Activated T-cell treated with anti-CD3 and anti-CD28 coated beads for 4 hours (primary cell): ENCODE measurements at regions not wholly inside any gene's neighbourhood (a gene's known extent, or its start where the extent isn't known, plus 50 kb on each side); places are given as distances from the start of the nearest gene placed in this dataset.

Source experiments
- DNase-seq: peaks from one replicate; pipeline ENCODE4 v3.0.0-alpha.2; 2020

DNA sequence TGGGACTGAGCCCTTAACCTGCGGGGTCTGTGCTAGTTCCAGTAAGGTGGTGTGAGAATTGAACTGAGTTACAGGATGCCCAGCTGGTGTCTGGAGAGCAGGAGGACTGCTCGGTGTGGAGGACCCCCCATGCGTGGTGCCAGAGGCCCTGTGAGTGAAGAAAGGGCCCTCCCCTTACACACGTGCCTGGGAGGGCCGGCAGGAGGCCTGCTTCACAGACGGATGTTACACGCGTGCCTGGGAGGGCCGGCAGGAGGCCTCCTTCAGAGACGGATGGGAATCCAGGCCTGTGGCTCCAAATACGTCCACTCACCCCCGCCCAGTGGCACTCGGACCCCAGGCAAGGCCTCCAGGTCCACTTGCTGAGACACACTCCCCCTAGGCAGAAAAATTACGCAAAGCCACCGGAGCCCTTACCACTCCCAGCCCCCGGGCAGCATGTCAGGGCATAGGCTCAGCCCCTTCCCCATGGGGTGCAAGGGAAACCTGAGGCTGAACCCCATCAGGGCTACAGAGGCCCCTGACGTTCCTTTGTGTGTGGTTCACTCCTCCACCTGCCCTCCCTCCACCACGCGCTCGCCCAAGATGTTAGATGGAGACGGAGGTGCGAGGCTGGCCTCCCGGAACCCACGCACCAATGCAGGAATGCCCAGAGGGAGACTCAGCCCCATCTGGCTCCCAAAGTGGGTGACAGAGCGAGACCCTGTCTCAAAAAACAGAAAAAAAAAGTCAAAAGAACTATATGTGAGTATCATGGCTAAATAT lies 227.8 kb downstream of the BRD1 start:
- no peak for DNase-seq

DNA sequence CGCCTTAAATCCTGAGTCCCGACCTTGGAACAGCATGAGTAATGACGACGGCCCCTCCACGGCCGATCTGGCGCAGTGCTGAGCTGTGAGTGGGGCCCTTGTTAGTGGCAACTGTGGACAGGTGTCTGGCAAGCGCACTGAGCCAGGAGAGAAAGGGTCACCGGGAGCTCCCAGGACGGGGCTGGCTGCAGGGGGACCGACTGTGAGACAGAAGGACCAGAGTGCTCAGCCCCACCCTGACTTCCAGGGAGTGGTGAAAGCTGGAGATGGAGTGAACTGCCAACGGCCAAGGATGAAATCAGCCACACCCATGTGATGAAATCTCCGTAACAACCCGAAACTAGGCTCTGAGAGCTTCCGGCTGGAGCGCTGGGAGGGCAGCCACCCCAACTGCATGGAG lies 228.6 kb downstream of the BRD1 start:
- DNase-seq, result no peak

DNA sequence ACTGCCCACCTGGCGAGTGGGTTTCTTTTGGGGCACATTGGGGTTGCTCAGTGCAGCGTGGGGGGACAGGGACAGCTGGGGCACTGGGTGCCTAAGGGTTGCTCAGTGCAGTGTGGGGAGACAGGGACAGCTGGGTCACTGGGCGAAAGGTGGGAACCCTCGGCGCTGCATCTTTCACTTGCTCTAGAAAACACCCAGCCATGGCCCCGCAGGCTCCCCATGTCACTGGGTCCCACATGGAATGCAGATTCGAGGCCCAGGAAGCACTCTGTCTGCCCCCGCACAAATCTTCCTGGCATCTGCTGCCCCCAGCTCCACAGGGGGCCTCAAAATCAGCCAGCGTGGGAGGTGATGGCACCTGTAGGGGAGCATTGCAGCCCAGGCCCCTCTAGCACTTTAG lies 229.3 kb downstream of the BRD1 start:
- DNase-seq, result no peak

DNA sequence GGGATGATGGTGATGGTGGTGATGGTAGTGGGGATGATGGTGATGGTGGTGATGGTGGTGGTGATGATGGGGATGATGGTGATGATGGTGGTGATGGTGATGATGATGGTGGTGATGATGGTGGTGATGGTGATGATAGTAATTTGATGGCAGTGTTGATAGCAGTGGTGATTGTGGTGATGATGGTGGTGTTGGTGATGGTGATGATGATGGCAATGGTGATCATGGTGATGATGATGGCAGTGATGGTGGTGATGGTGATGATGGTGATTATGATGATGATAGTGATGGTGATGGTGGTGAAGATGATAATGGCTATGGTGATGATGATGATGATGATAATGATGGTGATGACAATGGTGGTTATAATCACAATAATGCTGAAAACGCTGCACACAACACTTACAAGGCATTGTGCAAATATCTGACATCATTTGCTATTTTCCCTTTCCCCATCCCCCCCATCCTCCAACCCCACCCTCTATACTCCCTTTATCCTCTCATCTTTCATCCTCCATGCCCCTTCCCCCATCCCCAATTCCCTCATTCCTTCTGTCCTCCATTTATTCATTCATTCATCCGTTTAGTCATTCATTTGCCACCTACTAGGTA lies 230.1 kb downstream of the BRD1 start:
- DNase-seq, result no peak

DNA sequence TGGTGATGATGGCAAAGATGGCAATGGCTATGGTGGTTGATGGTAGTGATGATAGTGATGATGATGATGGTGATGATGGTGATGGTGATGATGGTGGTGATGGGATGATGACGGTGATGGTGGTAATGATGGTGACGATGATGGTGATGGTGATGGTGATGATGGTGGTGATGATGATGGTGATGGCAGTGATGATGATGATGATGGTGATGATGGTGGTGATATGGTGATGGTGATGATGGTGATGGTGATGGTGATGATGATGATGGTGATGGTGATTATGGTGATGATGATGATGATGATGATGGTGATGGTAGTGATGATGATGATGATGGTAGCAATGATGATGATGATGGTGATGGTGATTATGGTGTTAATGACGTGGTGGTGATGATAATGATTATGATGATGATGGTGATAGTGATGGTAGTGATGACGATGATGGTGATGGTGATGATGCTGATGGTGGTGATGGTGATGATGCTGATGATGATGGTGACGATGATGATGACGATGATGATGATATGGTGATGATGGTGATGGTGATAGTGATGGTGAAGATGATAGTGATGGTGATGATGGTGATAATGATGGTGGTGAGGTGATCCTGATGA lies 232.1 kb downstream of the BRD1 start:
- no peak for DNase-seq

DNA sequence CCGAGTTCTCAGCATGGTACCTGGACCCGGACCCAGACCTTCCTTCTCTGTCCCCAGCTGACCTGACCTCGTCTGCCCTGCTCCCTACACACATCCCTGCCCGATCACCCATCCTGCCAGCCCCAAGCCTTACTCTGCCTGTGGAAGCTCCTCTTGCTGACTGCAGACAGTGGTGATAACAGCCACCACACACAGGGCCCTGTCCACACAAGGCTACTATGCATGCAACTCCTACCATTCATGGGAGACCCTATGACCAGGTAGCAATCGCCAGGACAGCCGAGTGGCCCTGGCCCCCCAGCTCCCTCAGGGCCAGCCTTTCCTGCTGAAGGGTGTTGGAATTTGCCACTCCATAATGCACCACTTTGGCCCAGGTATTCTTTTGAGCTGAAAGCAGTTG lies 233.6 kb downstream of the BRD1 start:
- DNase-seq, result no peak

DNA sequence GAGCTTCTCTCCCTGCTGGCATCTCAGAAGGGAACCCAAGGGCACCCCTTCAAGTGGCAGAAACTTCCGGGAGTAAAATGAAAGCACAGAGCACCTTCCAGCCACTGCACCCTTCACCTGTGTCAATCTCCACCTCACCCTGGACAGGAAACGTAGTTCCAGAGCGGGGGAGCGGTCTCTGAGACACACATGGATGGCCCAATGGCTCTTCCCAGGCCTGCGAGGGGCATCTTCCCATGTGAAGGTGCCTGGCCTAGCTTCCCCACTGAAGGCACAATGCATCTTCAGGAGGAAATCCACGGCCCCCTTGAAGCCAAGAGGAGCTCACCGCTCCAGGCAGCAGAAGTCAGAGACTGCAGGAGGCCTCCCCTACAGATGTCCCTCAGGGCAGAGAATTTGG lies 234.2 kb downstream of the BRD1 start:
- no peak for DNase-seq

DNA sequence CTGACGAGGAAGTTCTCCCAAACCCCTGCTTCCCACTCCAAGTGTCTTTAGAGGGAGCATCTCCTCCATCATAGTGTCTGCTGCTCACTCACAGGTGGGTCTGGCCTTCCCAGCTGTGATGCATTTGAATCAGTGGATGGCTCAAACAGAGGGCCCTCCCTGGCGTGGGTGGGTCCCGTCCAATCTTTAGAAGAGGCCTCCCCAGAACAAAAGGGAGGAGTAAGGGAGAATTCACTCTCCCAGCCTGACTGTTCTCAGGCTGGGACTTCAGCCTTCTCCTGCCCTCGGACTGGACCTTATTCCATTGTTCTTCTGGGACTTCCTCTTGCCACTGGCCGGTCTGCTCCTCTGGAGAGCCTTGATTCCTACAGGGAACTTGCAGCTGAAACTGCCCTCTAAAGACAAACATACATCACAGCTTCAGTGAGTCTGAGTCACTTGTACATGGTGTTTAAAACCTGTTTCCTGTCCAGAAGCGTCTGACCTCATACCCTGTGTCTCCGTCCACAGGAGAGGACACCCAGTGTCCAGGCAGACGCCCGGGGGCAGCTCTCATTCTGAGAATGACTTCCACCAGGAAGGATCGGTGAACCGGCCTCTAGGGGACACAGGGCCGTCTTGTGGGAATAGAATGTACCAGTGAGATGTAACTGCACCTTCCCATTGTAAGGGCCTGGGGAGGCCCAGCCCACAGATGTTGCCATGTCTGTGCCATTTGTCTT lies 234.7 kb downstream of the BRD1 start:
- DNase-seq, result no peak

DNA sequence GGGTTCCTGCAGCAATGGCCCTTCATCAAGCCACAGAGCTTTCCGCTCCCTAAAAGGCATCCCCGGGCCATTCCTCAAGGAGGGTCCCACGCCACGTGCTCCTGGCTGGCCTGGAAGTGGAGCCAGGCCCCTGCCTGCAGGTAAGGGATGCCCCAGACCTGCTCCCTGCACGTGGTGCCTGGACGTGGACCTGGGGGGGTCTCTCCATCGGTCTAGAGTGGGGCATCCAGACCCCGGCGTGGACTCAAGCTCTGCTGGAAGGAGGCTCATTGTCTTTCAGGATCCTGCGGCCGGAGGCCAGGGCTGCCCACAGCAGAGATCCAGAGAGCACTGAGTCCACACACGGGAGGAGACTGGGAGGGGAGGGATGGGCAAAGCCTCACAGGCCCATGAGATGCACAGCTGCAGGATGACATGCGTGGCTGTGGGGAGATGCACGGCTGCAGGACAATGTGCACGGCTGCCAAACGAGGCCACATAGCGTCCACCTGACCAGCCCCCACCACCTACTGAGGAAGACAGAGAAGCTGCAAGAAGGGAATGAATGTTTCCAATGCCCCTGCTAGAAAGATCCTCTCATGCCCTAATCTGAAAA lies 236.7 kb downstream of the BRD1 start:
- no peak for DNase-seq

DNA sequence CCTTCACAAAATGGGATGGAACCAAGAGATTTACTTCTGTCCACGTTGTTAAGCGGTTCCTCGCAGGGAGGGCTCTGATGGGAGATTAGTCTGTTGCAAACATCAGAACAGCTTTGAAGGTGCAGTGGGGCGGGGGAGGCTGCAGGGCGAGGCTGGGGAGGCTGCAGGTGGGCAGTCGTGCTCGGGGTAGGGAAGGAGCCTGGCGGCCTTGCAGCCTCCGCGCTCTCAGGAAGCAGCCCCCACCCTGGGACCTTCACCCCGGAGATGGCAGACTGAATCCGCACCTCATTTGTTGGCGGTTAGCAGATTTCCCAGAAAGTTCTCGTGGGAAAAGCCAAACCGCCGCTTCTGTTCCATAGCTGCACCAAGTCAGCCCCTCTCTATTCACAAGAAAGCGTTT lies 237.3 kb downstream of the BRD1 start:
- no peak for DNase-seq

DNA sequence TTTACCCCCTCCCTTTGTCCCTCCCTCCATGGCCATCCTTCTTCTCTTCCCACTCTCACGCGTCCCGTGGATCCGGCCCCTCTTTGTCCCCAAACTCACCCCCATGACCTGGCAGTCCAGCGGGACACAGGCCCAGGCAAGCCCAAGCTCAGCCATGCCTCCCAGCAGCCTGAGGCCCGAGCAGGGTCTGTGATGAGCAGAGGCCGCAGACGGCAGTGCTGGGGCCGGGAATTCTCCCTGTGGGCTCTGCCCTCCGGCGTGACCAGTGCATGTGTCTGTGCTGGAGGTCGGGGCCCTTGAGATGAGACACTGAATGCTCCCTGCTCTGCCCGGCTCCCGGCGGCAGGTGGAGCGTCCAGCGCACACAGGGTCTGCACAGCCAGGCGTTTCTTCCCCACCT lies 237.9 kb downstream of the BRD1 start:
- no peak for DNase-seq

DNA sequence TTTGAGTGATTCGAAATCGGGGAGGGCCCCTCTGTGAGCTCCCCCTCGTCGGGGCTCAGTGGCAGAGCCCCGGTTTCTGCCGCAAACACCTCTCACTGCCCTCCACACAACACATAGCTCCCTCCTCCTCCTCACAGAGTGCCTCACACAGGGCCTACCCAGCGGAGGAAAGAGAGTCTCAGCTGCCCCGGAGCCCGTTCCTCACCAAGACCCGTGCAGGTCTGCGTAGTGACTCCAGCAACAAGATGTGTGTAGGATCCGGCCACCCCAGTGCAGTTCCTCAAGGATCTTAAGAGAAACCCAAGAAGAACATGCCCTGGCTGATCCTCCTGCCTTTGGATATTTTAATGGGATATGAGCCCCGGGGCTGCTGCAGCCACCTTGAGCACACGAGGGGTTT lies 238.4 kb downstream of the BRD1 start:
- DNase-seq, result no peak

DNA sequence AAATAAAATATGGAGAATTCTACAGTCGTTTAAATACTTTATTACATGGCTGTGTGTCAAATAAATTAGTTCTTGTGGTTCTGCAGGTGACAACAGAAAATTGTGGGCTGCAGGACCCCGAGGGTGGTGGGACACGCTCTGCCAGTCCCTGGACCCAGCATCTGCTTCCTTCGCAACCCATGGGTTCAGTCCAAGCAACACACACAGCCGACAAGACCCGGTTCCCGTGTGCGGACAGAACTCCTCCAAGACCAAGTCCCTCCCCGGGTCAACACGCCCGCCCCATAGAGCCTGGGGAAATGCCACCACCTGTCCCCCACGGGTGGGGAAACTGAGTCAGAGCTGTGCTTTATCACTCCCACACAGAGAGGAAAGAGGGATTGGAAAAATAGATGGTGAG lies 238.9 kb downstream of the BRD1 start:
- DNase-seq, result no peak

DNA sequence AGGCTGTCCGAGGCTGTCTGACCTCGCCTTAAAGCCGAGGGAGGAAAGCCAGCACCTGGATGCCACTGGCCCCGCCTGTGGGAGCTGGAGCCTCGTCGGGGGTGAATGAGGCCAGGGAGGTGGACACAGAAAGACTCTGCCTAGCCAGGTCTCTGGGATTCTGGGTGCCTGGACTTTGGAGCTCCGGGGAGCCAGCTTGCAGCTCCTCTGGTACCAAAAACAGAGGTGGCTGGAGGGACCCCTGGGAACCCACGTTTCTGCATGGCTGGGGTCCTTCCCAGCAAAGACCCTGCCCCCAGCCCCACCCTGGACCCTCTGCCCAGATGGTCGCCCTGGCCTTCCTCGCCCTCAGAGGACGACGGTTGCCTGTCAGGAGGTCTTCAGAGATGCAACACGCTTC lies 239.7 kb downstream of the BRD1 start:
- no peak for DNase-seq

DNA sequence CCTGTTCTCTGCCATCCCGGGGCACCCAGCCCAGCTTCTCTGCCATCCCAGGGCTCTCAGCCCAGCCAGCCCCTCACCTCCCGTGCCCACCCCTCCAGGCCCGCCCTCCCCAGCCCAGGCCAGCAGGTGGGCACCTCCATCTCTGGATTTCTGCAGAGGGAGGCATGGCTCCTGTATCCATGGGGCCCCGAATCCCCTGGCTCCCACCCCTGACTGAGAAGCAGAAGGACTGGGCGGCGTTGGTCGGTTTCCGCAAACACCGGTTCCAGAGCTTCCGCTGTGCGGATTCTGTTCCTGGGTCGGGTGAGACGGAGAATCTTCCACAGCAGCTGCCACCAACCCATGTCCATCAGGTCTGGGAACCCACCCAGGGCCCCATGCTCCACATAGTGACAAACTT lies 240.3 kb downstream of the BRD1 start:
- DNase-seq, result no peak

DNA sequence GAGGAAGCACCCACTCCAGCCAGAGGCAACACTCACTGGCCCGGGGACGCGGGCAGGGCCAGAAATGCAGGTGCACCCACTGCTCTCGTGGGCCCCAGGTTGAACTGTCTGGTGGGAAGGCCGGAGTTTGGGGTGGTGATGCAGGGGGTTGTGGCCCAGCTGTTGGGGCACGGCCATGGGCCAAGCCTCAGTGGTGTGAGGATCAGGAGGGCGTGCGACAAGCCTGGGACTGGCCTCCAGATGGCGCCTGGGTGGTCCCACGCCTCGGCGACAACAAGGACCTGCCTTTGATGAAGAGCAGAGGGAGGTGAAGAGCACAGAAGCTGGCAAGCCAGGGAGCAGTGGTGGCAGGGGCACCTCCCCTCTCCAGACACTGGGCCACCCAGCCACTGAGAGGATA lies 240.8 kb downstream of the BRD1 start:
- DNase-seq, result no peak

DNA sequence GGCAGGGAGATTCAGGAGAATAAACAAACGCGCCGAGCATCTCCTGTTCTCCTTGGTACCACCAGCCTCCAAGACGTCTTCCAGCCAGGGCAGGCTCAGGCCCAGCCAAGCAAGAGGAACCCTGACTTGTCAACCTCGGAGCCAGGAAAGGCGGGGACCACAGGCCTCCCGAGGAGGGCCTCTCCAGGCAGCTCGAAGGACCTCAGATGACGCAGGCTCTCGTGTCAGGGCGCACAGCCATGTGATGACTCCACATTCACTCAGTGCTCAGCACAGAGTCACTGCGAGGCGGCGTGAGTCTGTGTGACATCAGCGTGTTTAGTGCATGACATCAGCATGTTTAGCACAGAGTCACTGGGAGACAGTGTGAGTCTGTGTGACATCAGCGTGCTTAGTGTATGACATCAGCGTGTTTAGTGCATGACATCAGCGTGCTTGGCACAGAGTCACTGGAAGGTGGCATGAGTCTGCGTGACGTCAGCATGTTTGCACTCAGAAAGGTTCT lies 241.4 kb downstream of the BRD1 start:
- no peak for DNase-seq

DNA sequence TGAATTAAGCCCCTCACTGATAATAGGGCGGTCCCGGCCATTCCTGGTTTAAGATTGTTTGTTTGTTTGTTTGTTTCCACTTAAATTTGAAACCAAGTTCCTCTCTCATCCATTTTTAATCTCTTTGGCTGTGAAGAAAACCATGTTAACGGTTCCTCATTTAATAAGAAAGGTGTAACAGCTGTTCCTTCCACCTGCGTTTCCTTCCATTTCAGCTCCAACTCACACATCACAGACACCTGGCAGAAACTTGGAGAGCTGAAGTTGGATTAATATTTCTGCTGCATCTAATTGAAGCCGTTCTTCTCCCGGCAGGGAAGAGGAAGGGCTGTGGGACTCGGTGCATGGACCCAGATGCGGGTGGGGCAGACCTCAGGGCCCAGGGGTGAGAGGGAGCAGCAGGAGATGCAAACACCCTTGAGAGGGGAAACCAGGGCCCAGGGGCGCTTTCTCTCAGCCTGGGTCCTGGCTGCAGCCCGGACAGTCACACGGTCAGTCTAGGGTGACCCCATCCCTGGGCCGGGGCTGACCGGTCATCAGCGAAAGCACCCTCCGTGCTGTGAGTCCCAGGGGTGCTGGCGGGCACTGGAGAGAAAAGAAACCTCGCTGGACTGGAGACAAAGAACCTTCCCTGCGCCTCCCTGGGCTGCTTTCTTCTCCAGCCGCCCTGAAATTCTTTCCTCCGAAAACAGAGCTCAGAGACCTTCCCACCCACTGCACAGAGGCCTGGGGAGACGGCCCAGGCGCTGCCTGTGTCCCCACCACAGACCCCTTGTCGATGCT lies 242.0 kb downstream of the BRD1 start:
- no peak for DNase-seq

DNA sequence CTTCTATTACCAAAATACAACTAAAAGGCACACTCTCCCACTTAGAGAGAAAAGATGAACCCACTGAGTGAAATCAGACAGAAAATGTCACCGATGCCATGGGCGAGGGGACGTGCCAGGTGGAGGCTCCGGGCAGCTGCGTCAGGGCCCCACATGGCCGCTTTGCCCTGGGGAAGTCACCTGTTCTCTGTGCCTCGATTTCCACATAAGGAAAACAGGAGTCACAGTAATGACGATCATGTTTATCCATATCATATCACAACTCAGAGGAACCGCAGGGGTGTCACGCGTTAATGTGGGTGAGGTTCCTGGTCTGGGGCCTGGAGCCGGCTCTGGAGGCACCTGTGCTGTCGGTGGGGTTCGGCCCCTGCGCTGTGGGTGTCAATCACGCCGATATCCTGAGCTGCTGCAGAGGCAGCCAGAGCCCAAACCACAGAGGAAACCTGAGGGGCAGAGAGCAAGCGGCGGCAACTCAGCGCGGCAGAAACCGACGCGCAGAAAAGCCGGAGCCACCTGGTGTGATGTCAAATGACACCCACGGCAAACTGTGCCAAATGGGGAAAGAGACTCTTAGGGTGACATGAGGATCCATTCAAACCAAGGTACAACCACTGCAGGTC lies 243.7 kb downstream of the BRD1 start:
- DNase-seq, result no peak

DNA sequence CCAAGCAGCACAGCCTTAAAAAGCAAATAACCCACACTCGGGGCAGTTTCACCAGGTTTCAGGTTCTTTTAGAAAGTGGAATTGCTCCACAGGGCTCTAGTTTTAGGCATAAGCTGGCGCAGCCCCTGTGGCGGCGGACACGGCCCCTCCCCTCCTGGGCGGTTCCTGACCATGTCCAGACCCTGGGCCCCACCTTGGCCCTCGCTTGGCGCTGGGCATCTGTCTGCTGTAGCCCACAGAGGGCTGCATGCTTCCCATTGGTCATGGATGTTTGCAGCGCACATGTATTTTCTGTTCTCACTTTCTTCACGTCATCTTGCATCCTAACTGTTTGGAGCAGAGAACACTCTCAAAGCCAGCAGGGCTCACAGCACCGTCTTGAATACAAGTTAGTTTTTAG lies 244.3 kb downstream of the BRD1 start:
- DNase-seq, result no peak

DNA sequence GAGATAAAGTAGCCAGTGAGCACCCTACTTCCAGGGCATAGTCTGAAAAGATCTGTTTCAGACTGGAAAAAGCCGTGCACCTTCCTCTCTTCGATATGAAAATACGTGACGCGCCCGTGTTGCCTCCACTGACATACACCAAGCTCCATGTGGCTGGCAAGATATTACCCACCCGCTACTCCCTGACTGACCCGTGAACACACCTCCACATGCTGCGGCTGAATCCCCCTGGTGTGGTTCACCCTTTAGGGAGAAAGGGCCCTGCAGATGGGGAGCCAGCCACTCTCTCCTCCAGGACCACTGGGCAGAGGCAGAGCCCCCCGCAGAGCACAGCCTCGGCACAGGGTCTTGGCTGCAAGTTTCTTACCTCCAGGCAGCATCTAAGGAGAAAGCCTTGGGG lies 245.0 kb downstream of the BRD1 start:
- no peak for DNase-seq

DNA sequence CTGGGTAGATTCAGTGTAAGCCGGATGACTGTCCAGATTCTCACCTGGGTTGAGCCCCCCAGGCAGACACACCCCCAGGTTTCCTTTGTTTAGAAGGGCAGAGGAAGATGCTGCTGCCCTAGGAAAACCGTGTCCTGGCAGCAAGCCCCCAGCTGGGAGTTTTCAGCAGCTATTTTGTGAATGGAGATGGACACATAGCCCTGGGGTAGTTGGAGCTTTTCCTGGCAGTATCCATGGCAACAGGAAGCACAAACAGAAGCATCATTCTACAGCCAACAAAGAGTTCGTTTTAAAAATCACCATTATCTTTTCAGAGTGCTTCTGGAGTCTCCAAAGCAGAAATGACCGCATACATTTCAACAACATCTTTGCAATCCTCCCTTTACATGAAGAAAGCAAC lies 245.5 kb downstream of the BRD1 start:
- DNase-seq, result no peak
